H1 (cell line): ENCODE measurements at regions not wholly inside any gene's neighbourhood (a gene's known extent, or its start where the extent isn't known, plus 50 kb on each side); places are given as distances from the start of the nearest gene placed in this dataset.

ENCODE experiments used
- CTCF ChIA-PET: fragments of 300-600 bp; sonication (Branson Sonifier 250); formaldehyde crosslinking; loops from one replicate; lab custom pipeline; 2021; ENCODE audit not compliant: partially characterized antibody; lab: Charles Lee
- POLR2A ChIA-PET: fragments of 300-600 bp; sonication (Branson Sonifier 250); formaldehyde crosslinking; loops from one replicate; lab custom pipeline; 2021; ENCODE audit warnings: inconsistent platforms; ENCODE audit not compliant: partially characterized antibody; lab: Charles Lee
- DNase-seq, 2 experiments: peaks; one replicate each; pipeline versions ENCODE4 v3.0.0 to v3.0.0-alpha.2; 2010 to 2022; ENCODE audit warnings: low spot score in 2 of 2, low read depth in 1 of 2, mixed read lengths in 1 of 2
- FAIRE-seq: peaks from 2 replicates; lab custom pipeline; 2011; peaks lifted over from hg19 to GRCh38; lab: Jason Lieb, UNC
- H2AFZ ChIP-seq: 2 replicates; pipeline ENCODE4 v1.8.1; 2012; ENCODE audit warnings: low read length, inconsistent platforms
- H2AK5ac ChIP-seq: 2 replicates; pipeline ENCODE4 v1.6.1; 2013; ENCODE audit warnings: low read depth, low read length
- H2BK120ac ChIP-seq: replicated peaks from 2 replicates; pipeline ENCODE3; 2013; ENCODE audit warnings: low read depth, low read length, inconsistent platforms
- H2BK12ac ChIP-seq: 2 replicates; pipeline ENCODE4 v1.6.1; 2013; ENCODE audit warnings: low read depth, low read length
- H2BK15ac ChIP-seq: 2 replicates; pipeline ENCODE4 v1.6.1; 2013; ENCODE audit warnings: low read length
- H2BK20ac ChIP-seq: 2 replicates; pipeline ENCODE4 v1.6.1; 2013; ENCODE audit warnings: low read length
- H2BK5ac ChIP-seq: 2 replicates; pipeline ENCODE4 v1.6.1; 2013; ENCODE audit warnings: low read depth, low read length
- H3K14ac ChIP-seq: 2 replicates; pipeline ENCODE4 v1.6.1; 2013; ENCODE audit warnings: inconsistent platforms; ENCODE audit not compliant: insufficient read length
- H3K18ac ChIP-seq: 2 replicates; pipeline ENCODE4 v1.6.1; 2013; ENCODE audit warnings: low read length; ENCODE audit errors: extremely low read depth
- H3K23ac ChIP-seq: 2 replicates; pipeline ENCODE4 v1.6.1; 2013; ENCODE audit warnings: inconsistent platforms; ENCODE audit not compliant: insufficient read length
- H3K23me2 ChIP-seq: 2 replicates; pipeline ENCODE4 v1.6.1; 2013; ENCODE audit warnings: low read depth, low read length
- H3K27ac ChIP-seq: 2 replicates; pipeline ENCODE4 v1.6.1; 2011; ENCODE audit warnings: low read depth, low read length, inconsistent platforms
- H3K27me3 ChIP-seq, 4 experiments: replicated peaks in 1 of 4; 1 replicate in 1 of 4; 2 replicates in 3 of 4; pipeline versions ENCODE4 v1.6.1 to v1.8.1; 2011 to 2013; ENCODE audit warnings: low read length in 3 of 4, mild to moderate bottlenecking in 3 of 4, inconsistent platforms in 2 of 4, mixed read lengths in 2 of 4, moderate library complexity in 1 of 4; ENCODE audit not compliant: control insufficient read depth in 3 of 4, insufficient read depth in 3 of 4; ENCODE audit errors: extremely low read depth in 1 of 4
- H3K36me3 ChIP-seq, 4 experiments: 2 replicates each; pipeline versions ENCODE4 v1.6.1 to v1.8.1; 2011 to 2013; ENCODE audit warnings: mild to moderate bottlenecking in 4 of 4, low read length in 3 of 4, moderate library complexity in 2 of 4, control low read depth in 1 of 4, inconsistent platforms in 1 of 4; ENCODE audit not compliant: insufficient read depth in 4 of 4, control insufficient read depth in 2 of 4
- H3K4ac ChIP-seq: replicated peaks from 2 replicates; pipeline ENCODE3; 2013; ENCODE audit warnings: low read length, low read depth, mixed read lengths, inconsistent platforms; ENCODE audit not compliant: insufficient read length
- H3K4me1 ChIP-seq, 4 experiments: replicated peaks in 1 of 4; 1 replicate in 1 of 4; 2 replicates in 3 of 4; pipeline versions ENCODE4 v1.6.1 to v1.8.1; 2011 to 2013; ENCODE audit warnings: low read length in 3 of 4, inconsistent platforms in 2 of 4, mixed read lengths in 1 of 4; ENCODE audit not compliant: insufficient read depth in 4 of 4, control insufficient read depth in 3 of 4
- H3K4me2 ChIP-seq, 2 experiments: 2 replicates each; pipeline versions ENCODE4 v1.6.1 to v1.8.1; 2011 to 2013; ENCODE audit warnings: low read depth in 2 of 2, low read length in 2 of 2, control low read depth in 1 of 2, inconsistent platforms in 1 of 2, mild to moderate bottlenecking in 1 of 2; ENCODE audit not compliant: insufficient read depth in 1 of 2
- H3K4me3 ChIP-seq, 4 experiments: fragments of 200-600, 300-600 bp in 1 of 4; sonication (generic), shearing (Covaris generic), sonication (Bioruptor Twin) in 1 of 4; 2 replicates each; pipeline versions ENCODE4 v1.5.1 to v1.8.1; 2011 to 2016; ENCODE audit warnings: low read length in 4 of 4, low read depth in 3 of 4, control low read depth in 2 of 4, inconsistent platforms in 2 of 4, mild to moderate bottlenecking in 2 of 4, mixed read lengths in 1 of 4, moderate library complexity in 1 of 4; ENCODE audit not compliant: insufficient read depth in 2 of 4; ENCODE audit errors: extremely low read depth in 1 of 4
- H3K56ac ChIP-seq: replicated peaks from 2 replicates; pipeline ENCODE3; 2013; ENCODE audit warnings: low read depth, mild to moderate bottlenecking, mixed read lengths, low read length, inconsistent platforms; ENCODE audit not compliant: insufficient read length
- H3K79me1 ChIP-seq: 2 replicates; pipeline ENCODE4 v1.6.1; 2013; ENCODE audit warnings: low read depth, low read length, control low read depth
- H3K79me2 ChIP-seq, 2 experiments: 2 replicates each; pipeline versions ENCODE4 v1.6.1 to v1.8.1; 2012 to 2013; ENCODE audit warnings: low read length in 2 of 2, mild to moderate bottlenecking in 2 of 2, inconsistent platforms in 1 of 2; ENCODE audit not compliant: insufficient read depth in 2 of 2, control insufficient read depth in 1 of 2
- H3K9ac ChIP-seq, 4 experiments: replicated peaks in 1 of 4; 1 replicate in 1 of 4; 2 replicates in 3 of 4; pipeline versions ENCODE4 v1.6.1 to v1.8.1; 2011 to 2013; ENCODE audit warnings: low read depth in 3 of 4, low read length in 3 of 4, control low read depth in 2 of 4, mild to moderate bottlenecking in 2 of 4, moderate library complexity in 2 of 4, inconsistent platforms in 1 of 4; ENCODE audit errors: extremely low read depth in 1 of 4
- H3K9me3 ChIP-seq, 2 experiments: 2 replicates each; pipeline versions ENCODE4 v1.6.1 to v1.8.1; 2012 to 2013; ENCODE audit warnings: mild to moderate bottlenecking in 2 of 2, moderate library complexity in 2 of 2, control low read depth in 1 of 2, inconsistent platforms in 1 of 2, low read depth in 1 of 2, low read length in 1 of 2, mixed read lengths in 1 of 2; ENCODE audit not compliant: insufficient read depth in 2 of 2
- H4K20me1 ChIP-seq, 2 experiments: replicated peaks in 1 of 2; 2 replicates each; pipeline versions ENCODE3 to v1.8.1; 2011 to 2013; ENCODE audit warnings: inconsistent platforms in 2 of 2, low read length in 2 of 2, mild to moderate bottlenecking in 1 of 2; ENCODE audit not compliant: insufficient read depth in 2 of 2, control insufficient read depth in 1 of 2
- H4K5ac ChIP-seq: 2 replicates; pipeline ENCODE4 v1.6.1; 2013; ENCODE audit warnings: low read length, low read depth, mixed read lengths, inconsistent platforms; ENCODE audit not compliant: insufficient read length
- H4K8ac ChIP-seq: 2 replicates; pipeline ENCODE4 v1.8.0; 2013; ENCODE audit warnings: mild to moderate bottlenecking, moderate library complexity, low read length, inconsistent platforms; ENCODE audit not compliant: insufficient read depth; ENCODE audit errors: extremely low read depth
- H4K91ac ChIP-seq: replicated peaks from 2 replicates; pipeline ENCODE3; 2013; ENCODE audit warnings: low read length, mixed read lengths, inconsistent platforms; ENCODE audit not compliant: insufficient read length
- CHD2 ChIP-seq: IDR thresholded peaks from 2 replicates; pipeline ENCODE4 v1.6.1; 2012; ENCODE audit warnings: low read length, improper control_type of control experiment
- CTCF ChIP-seq, 3 experiments: IDR thresholded peaks; 1 replicate in 2 of 3; 2 replicates in 1 of 3; pipeline versions ENCODE4 v1.5.1 to v1.6.1; 2011; ENCODE audit warnings: low read length in 3 of 3, mild to moderate bottlenecking in 3 of 3, inconsistent platforms in 2 of 3, low read depth in 1 of 3, moderate library complexity in 1 of 3; ENCODE audit not compliant: insufficient read depth in 1 of 3; ENCODE audit errors: control extremely low read depth in 1 of 3
- POLR2AphosphoS5 ChIP-seq: IDR thresholded peaks from 2 replicates; pipeline ENCODE4 v1.6.1; 2011; ENCODE audit warnings: low read depth, low read length
- WGBS, 2 experiments: shearing (Covaris generic) in 1 of 2; methylation state at CpG; one replicate each; pipeline versions ENCODE4 v1.1.6 to v1.1.7; 2013 to 2015; ENCODE audit warnings: low lambda C conversion rate in 2 of 2, mixed read lengths in 2 of 2, inconsistent platforms in 1 of 2, low coverage in 1 of 2, missing lambda C conversion rate in 1 of 2; ENCODE audit not compliant: insufficient replicate concordance in 2 of 2, insufficient coverage in 1 of 2, insufficient read length in 1 of 2; ENCODE audit errors: extremely low coverage in 1 of 2, missing lambda C conversion rate in 1 of 2; 5-methylcytosine and 5-hydroxymethylcytosine counted together

- Histone ChIP-seq H2AK5ac (no peak overlapping the region), H3K4me2 (no peak overlapping the region), H3K23ac (no peak overlapping the region), H3K9ac (no peak overlapping the region), H3K4ac (no peak overlapping the region), H3K56ac (no peak overlapping the region), H2BK20ac (no peak overlapping the region), H2BK5ac (no peak overlapping the region), H3K79me1 (no peaks in the 10 kb centered on the region), H2BK15ac (no peak overlapping the region), H3K9me3 (peaks cover 0 to under 1% of the 10 kb centered on the region in 2 experiments; a peak in 1 of 4 replicates), H2AFZ (no peak overlapping the region), H3K18ac (no peak overlapping the region), H3K23me2 (no peaks in the 10 kb centered on the region), H4K5ac (no peak overlapping the region), H4K91ac (no peak overlapping the region), H3K27ac (no peak overlapping the region), H3K27me3 (no peaks in the 10 kb centered on the region), H3K4me1 (no peaks in the 10 kb centered on the region), H2BK12ac (no peak overlapping the region), H3K79me2 (no peaks in the 10 kb centered on the region), H2BK120ac (no peak overlapping the region), H4K8ac (no peak overlapping the region), H3K14ac (no peak overlapping the region), H4K20me1 (no peaks in the 10 kb centered on the region), H3K4me3 (no peak overlapping the region), H3K36me3 (no peaks in the 10 kb centered on the region)
- DNase-seq (no peak), FAIRE-seq (no peak)
- CTCF ChIA-PET, result interaction anchor here (0.7 kb wide), 1 partner anchor 428 kb away, joined by 3 read pairs; no protein-coding TSS in a partner anchor
- WGBS, 2 experiments, result 90% methylated on average over 6 of the region's 6 CpGs; no CpG with 5 or more reads in 1 of the 2 experiments
- POLR2A ChIA-PET, result no interaction called here
- TF ChIP-seq CTCF (IDR thresholded peaks at IDR 0.05; ENCODE audit: control extremely low read depth in 1 of 3, insufficient read depth in 1 of 3, low read depth in 1 of 3, low read length in 3 of 3) (no peak), CHD2 (no peak), POLR2AphosphoS5 (no peak)
Measured at GRCh38 chr6:156061465-156061864, 605.8 kb upstream of the NOX3 start.
